GM18907 (cell line): ENCODE measurements at regions not wholly inside any gene's neighbourhood (a gene's known extent, or its start where the extent isn't known, plus 50 kb on each side); places are given as distances from the start of the nearest gene placed in this dataset.
"Not testable (repeated sequence)": the region's sequence is repeated elsewhere in the genome, so short reads cannot be mapped to it uniquely, and the experiment has no call there.

Experiments used
- ATAC-seq: cut with Tn5 transposase; IDR thresholded peaks from one replicate; pipeline ENCODE4 v1.9.1; 2021; ENCODE audit warnings: mild to moderate bottlenecking, moderate library complexity; ENCODE audit not compliant: unreplicated experiment

DNA sequence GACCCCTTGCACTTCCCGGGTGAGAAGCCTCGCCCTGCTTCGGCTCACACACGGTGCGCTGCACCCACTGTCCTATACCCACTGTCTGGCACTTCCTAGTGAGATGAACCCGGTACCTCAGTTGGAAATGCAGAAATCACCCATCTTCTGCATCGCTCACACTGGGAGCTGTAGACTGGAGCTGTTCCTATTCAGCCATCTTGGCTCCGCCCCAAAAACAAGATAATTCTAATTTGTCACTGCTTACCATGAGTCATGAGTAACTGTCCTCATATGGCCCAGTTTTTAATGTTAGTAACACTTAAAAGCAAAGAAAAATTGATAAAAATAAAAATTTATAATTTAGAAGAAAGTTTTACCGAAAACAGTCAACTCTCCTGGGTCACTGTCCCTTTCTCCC lies 283.3 kb upstream of the COBL start:
- not testable (repeated sequence) for ATAC-seq

DNA sequence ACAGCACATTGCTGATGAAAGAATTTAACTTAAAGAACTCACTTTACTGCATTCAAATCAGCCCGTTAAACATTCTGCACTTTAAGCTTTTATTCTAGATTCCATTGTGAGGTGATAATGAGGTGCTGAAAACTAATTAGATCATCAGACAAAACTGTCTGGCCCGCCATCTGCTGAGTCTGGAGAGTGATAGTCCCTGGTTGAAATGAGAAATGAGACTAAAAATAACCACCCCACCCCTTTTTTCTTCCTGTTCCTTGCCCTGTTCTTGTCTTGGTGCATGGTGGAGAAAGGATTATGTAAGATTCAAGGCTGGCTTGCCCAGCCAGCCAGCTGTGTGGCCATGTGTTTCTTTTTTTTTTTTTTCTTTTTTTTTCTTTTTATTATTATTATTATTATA lies 277.0 kb upstream of the COBL start:
- no peak for ATAC-seq

DNA sequence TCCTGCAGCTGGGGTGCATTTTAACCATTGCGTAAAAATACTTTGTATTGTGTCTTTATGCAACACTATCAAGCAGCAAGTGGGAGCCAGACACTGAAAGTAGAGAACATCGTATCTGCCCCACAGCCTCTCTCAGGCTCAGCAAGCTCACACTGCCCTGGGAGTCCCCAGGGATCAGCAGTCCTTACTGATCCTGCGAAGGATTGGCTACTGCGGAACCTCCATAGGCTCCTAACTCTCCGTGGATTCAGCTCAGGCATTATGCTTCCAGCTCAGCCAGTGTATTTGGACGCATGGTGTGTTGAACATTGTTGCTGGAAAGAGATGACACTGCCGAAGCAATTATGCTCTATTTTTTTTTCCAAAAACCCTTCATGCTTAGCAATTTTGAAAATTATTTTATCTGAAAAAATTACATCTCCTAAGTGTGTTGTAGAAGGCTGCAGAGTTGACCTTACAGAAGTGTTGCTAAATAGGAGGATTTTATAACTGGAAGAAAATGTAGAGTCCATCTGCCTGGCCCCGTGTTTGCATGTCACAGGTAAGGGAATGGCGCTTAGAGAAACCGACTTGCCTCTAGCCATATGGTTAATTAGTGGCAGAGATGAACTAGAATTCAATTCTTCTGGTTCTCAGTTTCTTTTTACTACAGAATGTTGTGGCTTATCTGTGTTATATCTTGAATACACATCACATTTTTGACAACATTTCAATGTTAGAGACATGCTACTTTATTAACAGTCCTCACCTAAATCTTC lies 276.4 kb upstream of the COBL start:
- no peak for ATAC-seq

DNA sequence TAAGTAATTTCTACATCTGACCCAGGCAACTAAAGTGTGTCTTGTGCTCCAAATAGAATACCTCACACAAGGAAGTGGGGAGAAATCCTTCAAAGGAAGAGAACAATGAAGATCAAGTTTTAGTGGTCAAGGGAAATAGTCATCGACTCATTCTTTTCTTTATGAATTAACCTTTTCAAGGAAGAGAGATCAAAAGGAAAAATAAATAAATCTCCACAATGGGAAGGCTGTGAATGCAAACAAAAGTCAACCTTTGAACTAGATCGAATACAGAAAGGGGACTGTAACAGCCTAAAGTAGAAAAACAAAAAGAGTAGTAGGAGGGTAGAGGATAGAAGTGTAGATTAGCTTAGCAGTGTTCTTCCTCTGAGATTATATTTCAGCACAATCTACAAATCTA lies 274.6 kb upstream of the COBL start:
- ATAC-seq = no peak

DNA sequence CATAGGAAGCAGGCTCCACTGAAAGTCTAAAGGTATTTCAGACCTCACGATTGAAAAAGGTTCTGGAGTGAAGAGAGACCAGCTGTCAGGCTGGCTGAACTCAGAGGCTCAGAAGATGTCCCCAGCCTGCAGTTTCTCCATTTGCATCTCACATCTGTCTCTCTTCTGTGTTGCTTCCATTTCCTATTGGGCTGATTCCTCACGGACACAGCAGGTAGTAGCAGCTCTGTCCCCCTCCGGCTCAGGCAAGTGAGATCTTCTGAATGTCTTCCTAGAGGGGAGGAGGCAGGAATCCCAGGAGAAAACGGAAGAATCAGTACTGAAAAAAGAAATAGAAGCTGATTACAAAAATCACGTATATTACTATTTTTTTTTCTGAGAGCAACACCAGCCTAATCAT lies 274.1 kb upstream of the COBL start:
- ATAC-seq = no peak

DNA sequence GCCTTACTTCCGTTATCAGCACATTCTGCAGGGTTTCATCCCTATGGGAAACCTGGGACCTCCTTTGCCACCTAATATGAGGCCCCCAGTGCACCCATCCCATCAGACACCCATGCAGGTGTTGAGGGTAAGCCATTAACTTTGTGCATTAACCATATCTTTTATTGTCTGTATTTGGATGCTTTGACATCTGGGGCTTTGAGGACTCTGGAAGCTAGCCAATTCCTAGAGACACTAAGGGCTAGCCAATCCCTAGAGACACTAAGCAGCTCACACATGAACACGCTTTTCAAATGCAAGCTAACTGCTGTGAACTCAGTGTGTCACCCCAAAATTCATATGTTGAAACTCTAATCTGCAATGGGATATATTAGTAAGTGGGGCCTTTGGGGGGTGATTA lies 272.5 kb upstream of the COBL start:
- no peak for ATAC-seq

DNA sequence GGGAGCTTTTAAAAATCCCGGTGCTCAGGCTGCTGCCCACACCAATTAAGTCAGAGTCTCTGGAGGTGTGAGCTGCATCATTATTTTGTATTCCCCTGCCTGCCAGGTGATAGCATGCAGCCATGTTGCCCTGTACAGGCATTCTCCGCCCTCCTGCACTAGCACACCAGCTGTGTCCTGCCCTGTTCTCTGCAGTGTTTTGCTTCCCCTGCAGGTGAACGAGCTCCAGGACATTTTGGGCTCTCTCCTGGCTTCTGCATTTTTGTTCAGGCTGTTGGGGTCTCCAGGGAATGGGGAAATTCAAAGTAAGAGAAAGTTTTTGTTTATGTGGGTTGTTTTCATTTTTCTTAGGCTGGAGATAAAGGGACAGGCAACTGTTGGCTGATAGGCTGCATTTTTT lies 271.0 kb upstream of the COBL start:
- ATAC-seq = no peak

DNA sequence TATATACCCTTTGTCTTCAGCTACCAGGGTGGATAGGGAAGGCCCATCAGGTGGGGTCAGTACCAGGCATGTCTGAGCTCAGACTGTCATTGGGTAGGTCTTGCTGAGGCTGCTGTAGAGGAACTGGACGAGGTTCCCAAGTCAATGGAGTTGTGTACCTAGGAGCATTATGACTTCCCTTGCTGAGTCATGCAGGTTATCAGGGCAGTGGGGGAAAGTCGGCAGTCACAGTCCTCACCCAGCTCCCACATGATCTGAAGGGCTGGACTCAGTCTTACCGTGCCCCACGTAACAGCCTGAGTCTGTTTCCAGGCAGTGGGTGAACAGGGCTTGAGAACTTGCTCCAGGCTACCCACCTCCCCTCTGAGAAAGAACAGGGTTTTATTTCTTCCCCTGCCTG lies 260.8 kb upstream of the COBL start:
- no peak for ATAC-seq

DNA sequence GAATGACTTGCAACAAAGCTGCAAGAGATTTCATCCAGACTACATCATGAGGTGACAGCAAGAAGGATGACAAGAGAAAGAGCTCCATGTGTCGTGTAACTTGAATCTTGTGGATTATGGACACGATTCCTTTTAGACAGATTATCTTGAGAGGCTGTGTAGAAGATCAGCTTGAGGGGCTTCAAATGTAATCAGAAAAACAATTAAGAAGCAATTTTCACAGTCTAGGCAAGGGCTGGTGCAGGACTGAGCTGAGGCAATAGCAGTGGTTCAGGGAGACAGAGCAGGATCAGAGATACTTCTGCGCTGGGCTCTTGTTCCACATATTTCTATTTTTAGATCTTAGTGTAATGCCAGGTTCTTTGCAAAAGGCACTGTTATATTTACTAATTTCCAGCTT lies 253.0 kb upstream of the COBL start:
- no peak for ATAC-seq

DNA sequence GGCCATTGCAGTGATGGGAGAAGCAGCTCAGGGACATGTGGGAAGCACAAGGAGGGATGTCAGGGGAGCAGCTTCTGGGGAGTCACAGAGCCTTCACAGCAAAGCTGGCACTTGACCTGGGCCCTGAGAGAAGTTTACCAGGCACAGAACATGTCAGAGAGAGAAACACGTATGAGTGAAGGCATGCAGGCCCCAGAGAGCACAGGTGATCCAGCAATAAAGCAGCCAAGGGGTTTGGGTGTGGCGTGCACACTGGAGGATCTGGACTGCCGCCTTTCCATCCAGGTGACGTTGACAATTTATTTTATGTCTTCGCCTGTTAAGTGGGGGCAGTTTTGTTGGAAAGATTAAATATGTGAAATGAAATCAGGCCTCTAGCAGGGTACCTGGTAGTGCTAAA lies 252.6 kb upstream of the COBL start:
- ATAC-seq = no peak

DNA sequence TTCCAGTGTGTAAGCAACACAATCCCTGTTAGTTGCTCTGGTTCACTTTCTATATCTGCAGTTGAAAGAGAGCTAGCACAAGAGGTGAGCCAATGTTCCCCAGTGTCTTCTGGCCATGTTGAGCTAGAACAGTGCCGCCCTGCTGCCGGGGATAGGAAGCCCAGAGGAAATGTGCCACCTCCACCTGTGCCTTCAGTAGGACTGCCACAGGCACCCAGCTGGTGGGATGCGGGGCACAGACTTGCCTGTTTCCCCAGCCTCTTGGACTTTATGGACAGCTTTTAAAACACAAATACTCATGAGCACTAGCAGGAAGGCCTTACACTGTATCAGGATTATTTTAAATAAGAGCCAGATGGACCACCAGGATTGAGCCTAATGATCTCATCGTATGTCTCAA lies 234.5 kb upstream of the COBL start:
- no peak for ATAC-seq

DNA sequence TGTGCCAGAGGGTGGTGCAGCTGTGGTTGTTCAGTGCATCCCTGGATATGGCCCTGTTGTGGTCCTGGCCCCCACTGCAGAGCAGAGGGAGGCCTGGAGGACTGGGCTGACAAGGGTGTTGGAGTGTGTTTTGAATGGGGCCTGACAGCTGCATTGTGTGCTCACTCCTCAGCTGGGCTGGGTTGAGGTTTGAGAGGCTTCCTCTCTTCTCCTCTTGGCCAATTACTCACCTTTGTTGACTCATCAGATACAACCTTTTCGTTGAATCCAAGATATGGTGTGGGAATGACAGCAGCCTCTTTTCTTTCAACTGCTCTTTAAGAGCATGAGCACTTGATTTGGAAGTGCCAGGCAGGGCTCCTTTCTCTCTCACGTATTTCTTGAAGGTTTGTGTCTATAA lies 228.5 kb upstream of the COBL start:
- ATAC-seq = no peak

DNA sequence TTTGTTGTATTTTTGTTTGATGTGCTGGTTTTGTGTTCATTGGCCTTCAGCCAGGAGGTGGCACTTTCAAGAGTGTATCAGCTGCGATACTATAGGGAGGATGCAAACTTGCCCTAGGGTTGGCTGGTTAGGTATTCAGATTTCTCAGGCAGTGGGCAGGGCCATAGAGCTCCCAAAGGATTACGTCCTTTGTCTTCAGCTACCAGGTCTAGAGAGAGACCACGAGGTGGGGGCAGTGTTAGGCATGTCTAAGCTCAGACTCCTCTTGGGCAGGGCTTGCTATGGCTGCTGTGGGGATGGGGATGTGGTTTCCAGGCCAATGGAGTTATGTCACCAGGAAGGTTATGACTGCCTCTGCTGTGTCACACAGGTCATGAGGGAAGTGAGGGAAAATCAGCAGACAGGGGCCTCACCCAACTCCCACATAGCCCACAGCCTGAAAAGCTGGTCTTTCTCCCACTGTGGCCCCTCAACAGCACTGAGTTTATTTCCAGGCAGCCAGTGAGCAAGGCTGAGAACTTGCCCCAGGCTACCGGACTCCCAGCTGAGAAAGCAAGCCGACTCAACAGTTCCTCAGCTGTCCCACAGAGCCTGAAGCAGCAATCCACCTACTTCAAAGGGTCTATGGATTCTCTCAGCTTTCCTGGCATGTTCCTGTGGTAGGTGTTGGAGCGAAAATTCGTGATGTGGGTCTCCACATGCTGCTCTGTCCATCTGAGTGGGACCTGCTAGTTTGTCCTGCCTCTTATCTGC lies 227.4 kb upstream of the COBL start:
- no peak for ATAC-seq

DNA sequence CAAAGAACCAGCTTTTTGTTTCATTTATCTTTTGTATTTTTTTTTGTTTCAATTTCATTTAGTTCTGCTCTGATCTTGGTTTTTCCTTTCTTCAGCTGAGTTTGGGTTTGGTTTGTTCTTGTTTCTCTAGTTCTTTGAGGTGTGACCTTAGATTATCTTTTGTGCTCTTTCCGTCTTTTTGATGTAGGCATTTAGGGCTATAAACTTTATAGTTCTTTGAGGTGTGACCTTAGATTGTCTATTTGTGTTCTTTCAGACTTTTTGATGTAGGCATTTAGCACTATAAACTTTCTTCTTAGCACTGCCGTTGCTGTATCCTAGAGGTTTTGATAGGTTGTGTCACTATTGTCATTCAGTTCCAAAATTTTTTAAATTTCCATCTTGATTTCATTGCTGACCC lies 224.3 kb upstream of the COBL start:
- ATAC-seq = not testable (repeated sequence)

DNA sequence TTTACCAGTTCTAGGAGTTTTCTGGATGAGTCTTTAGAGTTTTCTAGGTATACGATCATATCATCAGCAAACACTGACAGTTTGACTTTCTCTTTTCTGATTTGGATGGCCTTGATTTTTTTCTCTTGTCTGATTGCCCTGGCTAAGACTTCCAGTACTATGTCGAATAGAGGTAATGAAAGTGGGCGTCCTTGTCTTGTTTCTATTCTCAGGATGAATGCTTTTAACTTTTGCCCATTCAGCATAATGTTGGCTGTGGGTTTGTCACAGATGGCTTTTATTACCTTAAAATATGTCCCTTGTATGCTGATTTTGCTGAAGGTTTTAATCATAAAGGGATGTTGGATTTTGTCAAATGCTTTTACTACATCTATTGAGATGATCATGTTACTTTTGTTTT lies 223.2 kb upstream of the COBL start:
- ATAC-seq = no peak

DNA sequence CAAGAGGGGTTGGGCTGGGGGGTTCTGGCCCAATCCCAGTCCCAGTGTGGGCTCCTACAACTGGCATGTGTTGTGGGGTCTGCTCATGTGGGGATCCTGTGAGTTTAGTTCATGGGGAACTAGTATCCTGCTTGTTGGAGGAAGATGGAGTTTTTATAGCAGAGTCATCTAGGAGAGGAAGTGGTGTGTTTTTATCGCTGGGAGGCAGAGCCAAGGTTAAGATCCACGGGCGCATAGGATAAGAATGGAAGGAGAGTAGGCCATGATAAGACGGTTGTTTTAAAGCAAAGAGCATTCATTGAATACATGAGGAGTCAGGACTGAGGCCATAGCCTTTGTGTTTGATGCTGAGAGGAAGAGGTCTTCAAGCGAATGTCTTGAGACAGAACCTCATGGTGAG lies 211.6 kb upstream of the COBL start:
- ATAC-seq = no peak

DNA sequence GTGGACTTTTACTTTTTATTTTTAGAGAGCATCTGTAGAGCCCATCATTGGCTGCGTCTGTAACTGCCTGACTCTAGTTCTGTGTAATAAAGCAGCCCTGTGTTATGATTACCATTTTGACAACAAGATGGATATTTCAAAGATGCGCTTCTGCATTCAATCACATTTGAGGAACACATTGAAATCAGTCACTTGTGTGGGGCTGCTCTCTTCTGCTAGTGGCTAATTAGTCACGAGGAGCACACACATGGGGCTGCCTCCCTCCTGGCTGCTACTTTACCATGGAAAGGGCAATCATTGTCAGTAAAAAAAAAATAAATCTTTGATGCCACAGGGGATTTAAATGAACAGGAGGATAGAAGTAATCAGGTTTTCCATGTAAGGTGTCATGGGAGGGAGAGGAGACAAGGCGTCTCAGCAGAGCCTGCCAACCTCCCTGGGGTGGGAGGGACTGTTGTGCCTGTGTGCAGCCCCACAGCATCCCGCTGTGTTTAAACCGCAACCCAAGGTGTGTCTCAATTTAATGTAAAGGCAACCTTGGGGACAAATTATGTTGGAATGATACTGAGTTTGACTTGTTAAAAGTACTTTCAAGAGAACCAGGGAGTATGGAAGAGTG lies 205.2 kb upstream of the COBL start:
- ATAC-seq = no peak

DNA sequence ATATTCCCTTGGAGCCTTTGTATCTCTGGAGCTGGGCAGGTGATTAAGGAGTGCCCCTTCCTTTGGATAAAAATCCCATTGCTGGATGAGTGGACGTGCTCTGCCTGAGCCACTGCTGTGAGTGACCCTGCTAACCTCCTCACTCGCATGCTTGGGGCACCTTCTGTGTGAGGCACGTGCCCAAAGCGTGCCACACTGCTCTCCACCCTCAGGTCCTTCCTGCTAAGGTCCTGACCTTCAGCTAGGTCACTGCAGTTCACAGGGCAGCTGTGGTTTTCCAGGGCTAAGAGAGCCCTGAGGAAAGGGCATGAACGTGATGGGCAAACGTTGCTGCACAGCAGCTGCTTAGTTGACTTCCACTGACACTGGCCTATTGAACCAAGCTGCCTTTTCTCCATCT lies 204.4 kb upstream of the COBL start:
- no peak for ATAC-seq

DNA sequence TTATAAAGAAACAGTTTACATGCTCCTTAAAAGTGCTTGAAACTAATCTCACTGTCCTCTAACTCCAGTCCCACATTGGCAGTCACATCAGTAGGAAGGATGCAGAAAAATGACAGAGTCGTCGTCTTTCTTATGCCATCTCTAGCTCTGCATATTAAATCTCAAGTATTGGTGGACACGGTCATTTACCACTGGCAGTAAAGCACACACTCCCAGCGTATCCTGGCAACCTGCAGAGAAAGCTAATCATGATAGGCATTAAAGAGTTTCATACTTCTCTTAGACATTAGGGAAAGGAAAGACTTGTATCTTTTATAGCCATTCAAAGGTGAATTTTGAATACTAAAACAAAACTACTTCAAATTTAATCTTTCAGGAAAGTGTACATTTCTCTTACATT lies 202.0 kb upstream of the COBL start:
- no peak for ATAC-seq

DNA sequence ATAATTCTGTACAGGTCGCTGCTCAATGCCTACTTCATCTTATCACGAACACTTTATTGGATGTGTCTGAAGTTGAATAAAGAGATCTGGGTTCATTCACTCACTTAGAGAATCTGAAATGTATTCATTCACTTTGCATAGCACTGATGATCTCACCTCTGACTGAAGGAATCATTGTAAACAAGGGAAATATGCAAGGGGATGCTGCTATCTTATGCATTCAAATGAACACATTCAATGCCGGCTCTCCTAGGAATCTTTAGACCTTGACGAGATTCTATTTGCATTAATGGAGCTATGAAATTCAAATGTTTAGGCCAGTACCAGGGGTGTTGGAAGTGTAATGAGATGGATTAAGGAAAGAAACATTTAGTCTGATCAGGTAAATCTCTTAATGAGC lies 200.6 kb upstream of the COBL start:
- ATAC-seq = no peak

DNA sequence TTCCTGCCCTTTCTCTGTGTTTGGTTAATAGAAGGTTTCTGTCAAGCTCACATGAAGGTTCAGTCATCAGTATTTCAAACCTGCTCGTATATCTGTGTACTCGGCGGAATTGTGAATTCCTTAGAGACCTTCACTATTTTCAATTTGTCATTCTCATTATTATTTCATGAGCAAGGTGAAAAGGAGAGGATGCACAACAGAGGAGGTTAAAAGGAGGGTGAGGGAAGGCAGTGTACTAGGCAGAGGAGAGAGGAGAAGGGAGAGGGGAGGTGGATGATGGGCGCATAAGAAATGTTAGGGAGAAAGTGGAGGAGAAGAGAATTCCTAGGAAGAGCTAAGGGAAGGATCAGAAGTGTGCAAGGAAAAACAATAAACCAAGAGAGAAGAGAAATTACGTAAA lies 185.0 kb upstream of the COBL start:
- no peak for ATAC-seq

DNA sequence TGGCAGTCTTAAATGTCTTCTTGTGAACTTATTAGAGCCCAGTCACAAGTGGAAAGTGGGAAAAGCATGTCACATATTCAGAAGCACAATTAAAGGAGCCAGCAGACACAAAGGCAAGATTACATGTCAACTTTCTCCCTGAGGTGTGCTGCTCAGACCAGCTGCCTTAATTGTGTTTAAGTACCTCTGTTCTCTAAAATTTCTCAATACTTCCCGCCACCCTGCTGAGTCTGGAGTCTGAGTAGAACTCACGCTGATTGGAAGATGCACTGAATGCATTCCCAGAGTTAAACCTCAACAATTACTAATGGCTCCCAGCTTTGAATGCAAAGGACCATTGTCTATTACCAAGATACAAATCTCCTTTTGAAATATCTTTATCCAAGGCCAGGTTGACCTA lies 166.4 kb upstream of the COBL start:
- no peak for ATAC-seq
